ENCODE measurements at regions not wholly inside any gene's neighbourhood (a gene's known extent, or its start where the extent isn't known, plus 50 kb on each side); places are given as distances from the start of the nearest gene placed in this dataset.

DNA sequence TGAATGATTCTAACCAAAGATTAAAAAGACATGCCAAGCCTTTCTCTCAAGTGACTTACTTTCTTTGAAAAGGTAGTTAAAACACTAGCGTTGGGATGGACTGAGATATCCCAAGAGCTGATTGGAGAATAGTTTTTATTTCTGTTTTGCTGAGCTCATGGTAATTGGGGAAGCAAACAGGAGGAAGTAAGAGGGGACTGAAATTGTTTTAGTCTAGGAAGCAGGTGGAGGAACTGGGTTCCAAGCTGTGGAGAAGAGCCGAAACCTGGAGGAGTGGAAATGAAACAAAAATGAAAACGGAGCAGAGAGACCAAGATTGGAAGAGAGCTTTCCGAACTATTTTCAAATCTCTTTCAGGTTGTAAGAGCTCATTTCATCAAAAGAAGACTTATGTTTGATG lies 59.9 kb upstream of the TENT5A start:
- no peak for TF ChIP-seq EP300 (IDR thresholded peaks at IDR 0.05; ENCODE audit: borderline replicate concordance)
- no peak for TF ChIP-seq REST (IDR thresholded peaks at IDR 0.05; ENCODE audit: low read depth)
